Right atrium auricular region (tissue), 2 donors: ENCODE measurements at regions not wholly inside any gene's neighbourhood (a gene's known extent, or its start where the extent isn't known, plus 50 kb on each side); places are given as distances from the start of the nearest gene placed in this dataset.
"Not testable (repeated sequence)": the region's sequence is repeated elsewhere in the genome, so short reads cannot be mapped to it uniquely, and the experiment has no call there.

Source experiments
- DNase-seq: peaks from one replicate; pipeline ENCODE4 v3.0.0-alpha.2; 2019; ENCODE audit warnings: low spot score
- H3K27ac ChIP-seq, 2 donors: fragments of 200-600 bp; sonication (generic); 1 replicate in 1 of 2; 2 replicates in 1 of 2; pipeline ENCODE4 v1.5.1; 2016 to 2019
- H3K27me3 ChIP-seq, 2 donors: fragments of 200-600 bp; sonication (generic); one replicate each; pipeline versions ENCODE4 v1.5.1 to v1.6.0; 2017 to 2019
- H3K36me3 ChIP-seq: fragments of 200-600 bp; sonication (generic); one replicate; pipeline ENCODE4 v1.5.1; 2016
- H3K4me1 ChIP-seq, 2 donors: fragments of 200-600 bp; sonication (generic); one replicate each; pipeline versions ENCODE4 v1.5.1 to v1.6.0; 2017 to 2019
- H3K4me3 ChIP-seq, 2 donors: fragments of 200-600 bp; sonication (generic); 1 replicate in 1 of 2; 2 replicates in 1 of 2; pipeline ENCODE4 v1.5.1; 2017 to 2019; ENCODE audit warnings: mild to moderate bottlenecking in 1 of 2, moderate library complexity in 1 of 2
- H3K9me3 ChIP-seq, 2 donors: fragments of 200-600 bp; sonication (generic); one replicate each; pipeline ENCODE4 v1.5.1; 2019
- TF ChIP-seq, protein P1 (sequence below), 2 donors: fragments of 200-600 bp; sonication (generic); IDR thresholded peaks; one replicate each; pipeline ENCODE4 v1.5.1; 2019; ENCODE audit warnings: antibody characterized with exemption in 2 of 2

DNA sequence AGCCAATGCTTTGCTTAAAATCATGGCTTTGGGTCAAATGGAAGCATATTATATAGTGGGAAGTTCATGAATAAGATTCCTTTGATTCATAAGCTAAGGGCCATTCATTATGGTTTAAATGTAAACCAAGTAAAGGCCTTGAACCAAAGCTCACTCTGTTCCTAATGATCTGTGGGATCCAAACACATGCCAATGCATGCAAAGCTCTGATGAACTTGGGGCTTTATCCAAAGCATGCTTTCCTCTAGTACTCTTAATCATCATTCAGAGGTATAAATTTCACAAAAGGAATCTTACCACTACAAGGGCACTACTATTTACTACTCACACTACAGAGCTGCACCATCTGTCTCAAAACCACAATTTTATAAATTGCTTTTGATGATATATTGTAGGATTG, 102.8 kb upstream of the RBMS1 start:
- H3K27me3 ChIP-seq, result no peaks in the 10 kb centered on the region
- H3K27ac ChIP-seq, result no peak overlapping the region
- H3K4me1 ChIP-seq, result no peaks in the 10 kb centered on the region
- H3K36me3 ChIP-seq, result no peaks in the 10 kb centered on the region
- H3K9me3 ChIP-seq, result peaks cover 0 to 4% of the 10 kb centered on the region in 2 donors
- TF ChIP-seq, protein P1, sequence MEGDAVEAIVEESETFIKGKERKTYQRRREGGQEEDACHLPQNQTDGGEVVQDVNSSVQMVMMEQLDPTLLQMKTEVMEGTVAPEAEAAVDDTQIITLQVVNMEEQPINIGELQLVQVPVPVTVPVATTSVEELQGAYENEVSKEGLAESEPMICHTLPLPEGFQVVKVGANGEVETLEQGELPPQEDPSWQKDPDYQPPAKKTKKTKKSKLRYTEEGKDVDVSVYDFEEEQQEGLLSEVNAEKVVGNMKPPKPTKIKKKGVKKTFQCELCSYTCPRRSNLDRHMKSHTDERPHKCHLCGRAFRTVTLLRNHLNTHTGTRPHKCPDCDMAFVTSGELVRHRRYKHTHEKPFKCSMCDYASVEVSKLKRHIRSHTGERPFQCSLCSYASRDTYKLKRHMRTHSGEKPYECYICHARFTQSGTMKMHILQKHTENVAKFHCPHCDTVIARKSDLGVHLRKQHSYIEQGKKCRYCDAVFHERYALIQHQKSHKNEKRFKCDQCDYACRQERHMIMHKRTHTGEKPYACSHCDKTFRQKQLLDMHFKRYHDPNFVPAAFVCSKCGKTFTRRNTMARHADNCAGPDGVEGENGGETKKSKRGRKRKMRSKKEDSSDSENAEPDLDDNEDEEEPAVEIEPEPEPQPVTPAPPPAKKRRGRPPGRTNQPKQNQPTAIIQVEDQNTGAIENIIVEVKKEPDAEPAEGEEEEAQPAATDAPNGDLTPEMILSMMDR (IDR thresholded peaks at IDR 0.05), result no peak
- H3K4me3 ChIP-seq, result no peak overlapping the region
- no peak for DNase-seq

DNA sequence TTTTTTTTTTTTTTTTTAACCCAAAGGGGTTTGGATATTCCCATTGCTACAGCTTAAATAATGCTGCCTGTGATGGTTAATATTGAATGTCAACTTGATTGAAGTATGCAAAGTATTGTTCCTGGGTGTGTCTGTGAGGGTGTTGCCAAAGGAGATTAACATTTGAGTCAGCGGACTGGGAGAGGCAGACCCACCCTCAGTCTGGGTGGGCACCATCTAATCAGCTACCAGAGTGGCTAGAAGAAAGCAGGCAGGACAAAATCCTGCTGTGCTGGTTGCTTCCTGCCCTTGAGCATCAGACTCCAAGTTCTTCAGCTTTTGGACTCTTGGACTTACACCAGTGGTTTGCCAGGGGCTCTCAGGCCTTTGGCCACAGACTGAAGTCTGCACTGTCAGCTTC, 106.8 kb upstream of the RBMS1 start:
- not testable (repeated sequence) for DNase-seq, H3K27ac ChIP-seq, H3K4me1 ChIP-seq, H3K27me3 ChIP-seq, H3K4me3 ChIP-seq, H3K9me3 ChIP-seq, H3K36me3 ChIP-seq

DNA sequence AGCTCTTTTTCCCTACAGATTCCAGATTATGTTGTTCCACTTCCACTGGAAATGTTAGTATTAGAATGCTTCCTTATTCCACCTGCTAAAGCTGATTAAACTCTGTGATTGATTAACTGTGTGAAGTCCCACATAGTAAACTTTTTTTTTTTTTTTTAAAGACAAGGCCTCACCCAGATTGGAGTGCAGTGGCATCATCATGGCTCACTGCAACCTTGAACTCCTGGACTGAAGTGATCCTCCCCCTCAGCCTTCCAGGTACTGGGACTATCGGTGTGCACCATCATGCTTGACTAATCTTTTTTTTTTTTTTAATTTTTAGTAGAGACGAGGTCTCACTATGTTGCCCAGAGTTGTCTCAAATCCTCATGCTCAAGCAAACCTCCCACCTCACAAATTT, 108.5 kb upstream of the RBMS1 start:
- H3K27ac ChIP-seq, result no peak overlapping the region
- H3K27me3 ChIP-seq, result no peaks in the 10 kb centered on the region
- H3K36me3 ChIP-seq, result no peaks in the 10 kb centered on the region
- H3K4me1 ChIP-seq, result no peaks in the 10 kb centered on the region
- no peaks in the 10 kb centered on the region for H3K9me3 ChIP-seq
- TF ChIP-seq, protein P1 (IDR thresholded peaks at IDR 0.05), result no peak
- no peak overlapping the region for H3K4me3 ChIP-seq
- no peak for DNase-seq

DNA sequence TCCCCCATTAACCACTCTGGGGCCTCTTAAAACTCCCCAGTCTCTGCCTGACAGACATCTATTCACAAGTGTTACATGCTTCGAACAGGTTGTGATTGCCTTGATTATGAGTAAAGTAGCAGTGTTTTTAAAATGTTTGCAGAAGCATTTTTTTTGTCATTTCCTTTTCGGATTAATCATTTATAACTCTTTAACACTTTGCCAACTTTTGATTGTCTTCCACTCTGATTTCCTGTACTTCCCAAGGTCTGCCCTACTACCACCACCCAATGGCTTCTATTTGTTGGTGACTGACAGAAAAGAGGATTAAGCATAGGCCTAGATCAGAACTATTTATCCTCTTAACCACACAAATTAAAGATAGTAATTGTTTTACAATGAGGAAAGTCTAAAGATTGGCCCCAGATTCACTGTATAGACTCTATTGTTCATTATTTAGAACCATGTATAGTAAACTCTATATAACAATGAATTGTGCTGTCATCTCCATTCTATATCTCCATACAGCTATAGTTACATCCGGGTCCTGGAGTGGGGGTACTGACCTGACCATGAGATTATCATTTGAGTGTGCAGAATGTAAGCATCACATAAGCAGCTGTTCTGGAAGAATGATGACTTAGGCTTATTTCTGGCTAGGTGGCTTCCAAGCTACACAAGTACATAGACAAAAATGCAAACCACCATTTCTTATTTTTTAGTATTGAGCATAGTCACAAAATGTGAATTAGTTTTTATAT, 110.3 kb upstream of the RBMS1 start:
- H3K4me3 ChIP-seq, result no peak overlapping the region
- peaks cover 0 to 6% of the 10 kb centered on the region in 2 donors for H3K4me1 ChIP-seq
- no peak overlapping the region for H3K27ac ChIP-seq
- no peak for DNase-seq
- H3K27me3 ChIP-seq, result no peaks in the 10 kb centered on the region
- no peaks in the 10 kb centered on the region for H3K36me3 ChIP-seq
- TF ChIP-seq, protein P1 (IDR thresholded peaks at IDR 0.05), result no peak
- no peaks in the 10 kb centered on the region for H3K9me3 ChIP-seq

DNA sequence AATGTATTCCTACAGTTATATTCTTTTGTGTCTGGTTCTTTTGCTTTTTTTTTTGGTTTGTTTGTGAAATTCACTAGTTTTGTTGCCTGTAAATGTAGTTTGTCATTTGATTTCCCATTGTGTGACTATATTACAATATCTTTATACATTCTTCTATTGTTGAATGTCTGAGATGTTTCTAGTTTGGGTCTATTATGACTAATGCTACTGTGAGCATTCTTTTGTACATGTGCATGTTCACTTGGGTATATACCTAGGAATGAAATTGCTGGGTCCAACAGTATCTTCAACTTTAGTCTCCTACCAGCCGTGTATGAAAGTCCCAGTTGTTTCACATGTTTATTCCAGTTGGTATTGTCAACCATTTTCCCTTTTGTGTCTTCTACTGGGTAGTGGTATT, 112.7 kb upstream of the RBMS1 start:
- no peak overlapping the region for H3K4me3 ChIP-seq
- TF ChIP-seq, protein P1 (IDR thresholded peaks at IDR 0.05), result no peak
- H3K9me3 ChIP-seq, result no peaks in the 10 kb centered on the region
- H3K36me3 ChIP-seq, result no peaks in the 10 kb centered on the region
- H3K27ac ChIP-seq, result no peak overlapping the region
- H3K4me1 ChIP-seq, result peaks cover 0 to 6% of the 10 kb centered on the region in 2 donors
- no peak for DNase-seq
- no peaks in the 10 kb centered on the region for H3K27me3 ChIP-seq

DNA sequence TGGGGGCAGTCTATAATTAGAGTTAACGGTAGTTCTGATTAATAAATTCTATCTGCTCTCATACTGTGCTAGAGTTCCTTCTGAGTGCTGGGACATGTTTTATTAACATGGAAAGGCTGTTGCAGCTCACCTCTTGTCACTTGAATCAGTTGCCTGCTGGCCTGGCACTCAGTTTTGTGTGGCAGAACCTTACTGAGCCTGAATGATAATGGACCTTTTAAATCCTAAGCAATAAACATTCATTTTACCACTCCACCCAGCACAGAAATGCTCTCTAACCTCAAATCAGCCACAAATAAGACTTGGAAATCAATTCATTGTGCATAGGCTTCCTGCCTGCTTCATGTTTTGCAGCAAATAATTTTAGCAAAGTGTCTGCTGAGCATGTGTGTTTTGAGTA, 115.0 kb upstream of the RBMS1 start:
- H3K36me3 ChIP-seq, result no peaks in the 10 kb centered on the region
- no peak overlapping the region for H3K4me3 ChIP-seq
- no peaks in the 10 kb centered on the region for H3K9me3 ChIP-seq
- TF ChIP-seq, protein P1 (IDR thresholded peaks at IDR 0.05), result no peak
- H3K27ac ChIP-seq, result no peak overlapping the region
- H3K4me1 ChIP-seq, result peaks cover 0 to 6% of the 10 kb centered on the region in 2 donors
- DNase-seq, result no peak
- H3K27me3 ChIP-seq, result no peaks in the 10 kb centered on the region
